Neural progenitor cell (in vitro differentiated cells): ENCODE measurements at regions not wholly inside any gene's neighbourhood (a gene's known extent, or its start where the extent isn't known, plus 50 kb on each side); places are given as distances from the start of the nearest gene placed in this dataset.

ENCODE experiments used
- EZH2 ChIP-seq: fragments of 200-600 bp; sonication (generic); IDR thresholded peaks from 2 replicates; pipeline ENCODE4 v1.6.1; 2017; ENCODE audit warnings: antibody characterized with exemption, mild to moderate bottlenecking, moderate library complexity
- TF ChIP-seq, protein P1 (sequence below): fragments of 200-600 bp; sonication (generic); IDR thresholded peaks from 2 replicates; pipeline ENCODE4 v1.5.1; 2017; ENCODE audit warnings: antibody characterized with exemption, mild to moderate bottlenecking

DNA sequence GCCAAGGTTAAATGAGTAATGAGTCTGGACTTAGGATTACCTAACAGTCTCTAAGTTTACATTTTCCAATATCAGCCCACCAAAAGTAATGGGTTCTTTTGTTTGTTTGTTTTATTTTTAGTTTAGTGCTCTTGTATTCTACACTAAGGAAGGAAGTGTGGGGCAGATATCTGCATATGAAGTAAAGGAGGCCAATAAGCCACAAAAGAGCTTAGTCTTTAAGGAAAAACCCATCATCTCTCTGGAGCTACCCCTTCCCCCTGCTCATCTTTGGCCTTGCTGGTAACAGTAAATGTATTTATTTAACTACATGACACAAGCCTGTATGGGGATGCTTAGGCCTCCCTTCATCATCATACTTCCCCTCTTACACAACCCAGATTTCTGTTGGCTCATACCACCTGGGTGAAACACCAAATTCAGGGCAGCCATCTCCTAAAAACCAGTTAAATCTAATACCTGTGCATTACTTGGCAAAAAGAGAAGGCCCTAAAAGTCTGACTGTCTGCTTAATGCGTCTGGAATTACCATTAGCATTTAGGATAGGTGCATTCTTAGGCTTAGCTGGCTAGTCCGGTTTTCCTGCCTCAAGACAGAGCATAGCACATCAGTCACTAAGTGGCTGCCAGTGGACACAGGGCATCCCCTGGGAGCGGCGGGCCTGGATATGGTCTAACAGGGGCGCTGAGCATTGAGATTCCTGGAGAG is 96.8 kb upstream of the ADGRL2 start:
- TF ChIP-seq, protein P1, sequence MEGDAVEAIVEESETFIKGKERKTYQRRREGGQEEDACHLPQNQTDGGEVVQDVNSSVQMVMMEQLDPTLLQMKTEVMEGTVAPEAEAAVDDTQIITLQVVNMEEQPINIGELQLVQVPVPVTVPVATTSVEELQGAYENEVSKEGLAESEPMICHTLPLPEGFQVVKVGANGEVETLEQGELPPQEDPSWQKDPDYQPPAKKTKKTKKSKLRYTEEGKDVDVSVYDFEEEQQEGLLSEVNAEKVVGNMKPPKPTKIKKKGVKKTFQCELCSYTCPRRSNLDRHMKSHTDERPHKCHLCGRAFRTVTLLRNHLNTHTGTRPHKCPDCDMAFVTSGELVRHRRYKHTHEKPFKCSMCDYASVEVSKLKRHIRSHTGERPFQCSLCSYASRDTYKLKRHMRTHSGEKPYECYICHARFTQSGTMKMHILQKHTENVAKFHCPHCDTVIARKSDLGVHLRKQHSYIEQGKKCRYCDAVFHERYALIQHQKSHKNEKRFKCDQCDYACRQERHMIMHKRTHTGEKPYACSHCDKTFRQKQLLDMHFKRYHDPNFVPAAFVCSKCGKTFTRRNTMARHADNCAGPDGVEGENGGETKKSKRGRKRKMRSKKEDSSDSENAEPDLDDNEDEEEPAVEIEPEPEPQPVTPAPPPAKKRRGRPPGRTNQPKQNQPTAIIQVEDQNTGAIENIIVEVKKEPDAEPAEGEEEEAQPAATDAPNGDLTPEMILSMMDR = no peak
- TF ChIP-seq EZH2 = no peak
